Sigmoid colon (tissue), 6 donors: ENCODE measurements at regions not wholly inside any gene's neighbourhood (a gene's known extent, or its start where the extent isn't known, plus 50 kb on each side); places are given as distances from the start of the nearest gene placed in this dataset.

Experiments
- DNase-seq: peaks from one replicate; pipeline ENCODE4 v3.0.0-alpha.2; 2019
- H3K27ac ChIP-seq, 4 donors: fragments of 200-600 bp; sonication (generic); one replicate each; pipeline ENCODE4 v1.5.1; 2016 to 2019; ENCODE audit warnings: mild to moderate bottlenecking in 1 of 4
- H3K27me3 ChIP-seq, 3 donors: fragments of 200-600 bp; sonication (generic); one replicate each; pipeline ENCODE4 v1.5.1; 2019; ENCODE audit warnings: mild to moderate bottlenecking in 1 of 3
- H3K36me3 ChIP-seq, 4 donors: fragments of 200-600 bp; sonication (generic); one replicate each; pipeline ENCODE4 v1.5.1; 2016 to 2019
- H3K4me1 ChIP-seq, 4 donors: fragments of 200-600 bp; sonication (generic); one replicate each; pipeline ENCODE4 v1.5.1; 2017 to 2019
- H3K4me3 ChIP-seq, 4 donors: fragments of 200-600 bp; sonication (generic); one replicate each; pipeline ENCODE4 v1.5.1; 2017 to 2019; ENCODE audit warnings: mild to moderate bottlenecking in 2 of 4, moderate library complexity in 1 of 4
- H3K9me3 ChIP-seq, 4 donors: fragments of 200-600 bp in 3 of 4; sonication (generic) in 3 of 4; one replicate each; pipeline versions ENCODE4 v1.5.1 to v1.6.1; 2013 to 2019
- EP300 ChIP-seq, 4 donors: sonication (generic); formaldehyde crosslinking; IDR thresholded peaks; one replicate each; pipeline ENCODE4 v1.6.1; 2017; ENCODE audit warnings: antibody characterized with exemption in 4 of 4
- POLR2A ChIP-seq, 2 donors: fragments of 450-650 bp; IDR thresholded peaks; one replicate each; pipeline ENCODE4 v1.6.1; 2016; ENCODE audit warnings: antibody characterized with exemption in 2 of 2, mild to moderate bottlenecking in 2 of 2, moderate library complexity in 2 of 2
- POLR2AphosphoS5 ChIP-seq, 4 donors: sonication (generic); formaldehyde crosslinking; IDR thresholded peaks; one replicate each; pipeline ENCODE4 v1.6.1; 2017; ENCODE audit warnings: antibody characterized with exemption in 4 of 4
- WGBS, 2 donors: extraction: QIAGEN DNeasy Blood & Tissue Kit; methylation state at CpG; one replicate each; pipeline ENCODE4 v1.1.7; 2013; 5-methylcytosine and 5-hydroxymethylcytosine counted together
- intact Hi-C: fragments of 100-400 bp; cut with DNase I; formaldehyde crosslinking; loops from one replicate; pipeline ENCODE4 v1.15.1; 2023
- TF ChIP-seq, protein P1 (sequence below), 4 experiments: fragments of 450-650 bp in 3 of 4; fragments of 200-600 bp in 1 of 4; IDR thresholded peaks; one replicate each; pipeline ENCODE4 v1.5.1; 2016 to 2019; ENCODE audit warnings: antibody characterized with exemption in 4 of 4, mild to moderate bottlenecking in 3 of 4, moderate library complexity in 2 of 4
- donor health status: healthy with polysubstance abuse.
- donor health status: healthy.

DNA sequence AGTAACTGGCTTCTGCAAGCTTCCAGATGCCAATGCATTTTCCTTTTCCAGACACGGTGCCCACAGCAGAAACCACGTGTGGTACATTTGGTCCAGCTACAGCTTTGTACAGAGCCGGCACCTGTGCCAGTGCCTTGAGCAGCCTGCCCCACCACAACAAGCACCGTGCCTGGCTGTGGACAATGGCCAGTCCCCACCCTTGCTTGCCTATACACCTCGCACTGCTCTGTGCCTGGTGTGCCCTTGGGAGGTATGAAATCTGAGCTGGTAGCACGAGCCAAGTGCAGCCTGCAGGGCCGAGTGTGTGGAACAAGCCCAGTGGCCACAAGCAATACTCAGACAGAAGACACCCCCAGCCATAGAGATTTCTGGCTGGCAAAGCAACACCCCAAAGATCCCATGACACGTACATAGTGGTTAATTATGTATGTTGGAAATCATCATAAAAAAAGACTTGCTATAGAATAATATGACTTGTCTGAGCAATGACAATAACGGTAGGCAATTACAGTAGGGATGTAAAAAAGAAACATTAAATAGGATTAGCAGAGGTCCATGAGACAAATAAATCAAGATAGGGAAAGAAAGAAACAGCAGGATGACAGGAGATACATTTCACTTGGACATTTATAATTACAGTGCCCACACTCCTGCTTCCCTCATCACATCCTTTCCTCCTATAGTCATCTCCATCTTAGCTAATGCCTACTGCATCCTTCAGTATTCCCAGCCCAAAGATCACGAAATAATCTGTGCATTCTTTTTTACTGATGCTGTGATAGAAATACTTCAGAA, 1399.5 kb downstream of the PCDH9 start:
- TF ChIP-seq POLR2A (IDR thresholded peaks at IDR 0.05) (no peak), POLR2AphosphoS5 (IDR thresholded peaks at IDR 0.05) (no peak), EP300 (IDR thresholded peaks at IDR 0.05) (no peak)
- TF ChIP-seq, protein P1, sequence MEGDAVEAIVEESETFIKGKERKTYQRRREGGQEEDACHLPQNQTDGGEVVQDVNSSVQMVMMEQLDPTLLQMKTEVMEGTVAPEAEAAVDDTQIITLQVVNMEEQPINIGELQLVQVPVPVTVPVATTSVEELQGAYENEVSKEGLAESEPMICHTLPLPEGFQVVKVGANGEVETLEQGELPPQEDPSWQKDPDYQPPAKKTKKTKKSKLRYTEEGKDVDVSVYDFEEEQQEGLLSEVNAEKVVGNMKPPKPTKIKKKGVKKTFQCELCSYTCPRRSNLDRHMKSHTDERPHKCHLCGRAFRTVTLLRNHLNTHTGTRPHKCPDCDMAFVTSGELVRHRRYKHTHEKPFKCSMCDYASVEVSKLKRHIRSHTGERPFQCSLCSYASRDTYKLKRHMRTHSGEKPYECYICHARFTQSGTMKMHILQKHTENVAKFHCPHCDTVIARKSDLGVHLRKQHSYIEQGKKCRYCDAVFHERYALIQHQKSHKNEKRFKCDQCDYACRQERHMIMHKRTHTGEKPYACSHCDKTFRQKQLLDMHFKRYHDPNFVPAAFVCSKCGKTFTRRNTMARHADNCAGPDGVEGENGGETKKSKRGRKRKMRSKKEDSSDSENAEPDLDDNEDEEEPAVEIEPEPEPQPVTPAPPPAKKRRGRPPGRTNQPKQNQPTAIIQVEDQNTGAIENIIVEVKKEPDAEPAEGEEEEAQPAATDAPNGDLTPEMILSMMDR (IDR thresholded peaks at IDR 0.05) = no peak
- intact Hi-C loops = no loop called here

GRCh38 chr13:65829241-65830008, 1400.7 kb downstream of the PCDH9 start:
- no peaks in the 10 kb centered on the region for H3K27me3 ChIP-seq
- WGBS, 2 donors = 88 to 92% methylated on average over 16 of the region's 16 CpGs
- intact Hi-C loops = no loop called here
- no peak overlapping the region for H3K27ac ChIP-seq
- TF ChIP-seq, protein P1 (IDR thresholded peaks at IDR 0.05) = no peak
- TF ChIP-seq POLR2AphosphoS5 (IDR thresholded peaks at IDR 0.05) (no peak), EP300 (IDR thresholded peaks at IDR 0.05) (no peak), POLR2A (IDR thresholded peaks at IDR 0.05) (no peak)
- H3K4me3 ChIP-seq = no peak overlapping the region
- no peaks in the 10 kb centered on the region for H3K9me3 ChIP-seq
- no peak for DNase-seq
- no peaks in the 10 kb centered on the region for H3K36me3 ChIP-seq
- no peaks in the 10 kb centered on the region for H3K4me1 ChIP-seq

More for the DNA sequence above, 1399.5 kb downstream of the PCDH9 start:
- DNase-seq = no peak
- no peaks in the 10 kb centered on the region for H3K9me3 ChIP-seq
- no peaks in the 10 kb centered on the region for H3K36me3 ChIP-seq
- H3K4me1 ChIP-seq = no peaks in the 10 kb centered on the region
- no peaks in the 10 kb centered on the region for H3K27me3 ChIP-seq
- H3K27ac ChIP-seq = no peak overlapping the region
- H3K4me3 ChIP-seq = no peak overlapping the region
- 73 to 89% methylated on average over 10 of the region's 10 CpGs for WGBS, 2 donors

DNA sequence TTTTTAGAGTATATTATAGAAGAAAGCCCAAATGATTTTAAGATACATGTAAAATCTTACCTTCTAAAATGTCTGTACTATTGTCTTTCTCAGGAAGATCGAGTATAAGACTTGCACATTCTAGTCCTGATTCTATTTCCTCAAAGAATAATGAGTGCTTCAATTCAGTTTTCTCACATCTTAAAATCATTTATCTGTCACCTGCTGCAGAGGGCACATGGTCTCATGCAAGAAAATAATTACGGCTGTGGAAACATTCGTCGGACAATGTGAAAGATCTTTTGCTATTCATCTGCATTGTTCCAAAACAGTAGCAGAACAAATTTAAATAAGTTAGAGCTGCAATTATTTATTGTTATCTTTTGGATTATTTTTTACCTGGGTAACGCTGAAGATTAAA, 1403.5 kb downstream of the PCDH9 start:
- DNase-seq = no peak
- intact Hi-C loops = no loop called here
- 72 to 83% methylated on average over 5 of the region's 5 CpGs for WGBS, 2 donors
- Histone ChIP-seq H3K36me3 (no peaks in the 10 kb centered on the region), H3K9me3 (no peaks in the 10 kb centered on the region), H3K27me3 (no peaks in the 10 kb centered on the region), H3K27ac (no peak overlapping the region), H3K4me1 (no peaks in the 10 kb centered on the region), H3K4me3 (no peak overlapping the region)
- TF ChIP-seq EP300 (IDR thresholded peaks at IDR 0.05) (no peak), POLR2A (IDR thresholded peaks at IDR 0.05) (no peak), POLR2AphosphoS5 (IDR thresholded peaks at IDR 0.05) (no peak)
- TF ChIP-seq, protein P1 (IDR thresholded peaks at IDR 0.05) = no peak

DNA sequence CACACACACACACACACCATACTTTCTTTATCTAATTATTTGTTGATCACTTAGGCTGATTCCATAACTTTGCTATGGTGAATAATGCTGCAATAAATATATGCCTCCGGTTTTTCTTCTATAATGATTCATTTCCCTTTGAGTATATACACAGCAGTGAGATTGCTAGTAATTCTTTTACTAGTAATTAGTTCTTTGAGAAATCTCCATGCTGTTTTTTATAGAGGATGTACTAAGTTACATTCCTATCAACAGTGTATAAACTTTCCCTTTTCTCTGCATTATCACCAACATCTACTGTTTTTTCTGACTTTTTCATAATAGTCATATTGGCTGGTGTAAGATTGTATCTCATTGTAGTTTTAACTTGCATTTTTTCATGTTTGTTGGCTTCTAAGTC, 1405.1 kb downstream of the PCDH9 start:
- H3K36me3 ChIP-seq = no peaks in the 10 kb centered on the region
- H3K4me1 ChIP-seq = no peaks in the 10 kb centered on the region
- H3K27me3 ChIP-seq = no peaks in the 10 kb centered on the region
- no peak for DNase-seq
- 56 to 76% methylated on average over 1 of the region's 1 CpG for WGBS, 2 donors
- H3K27ac ChIP-seq = no peak overlapping the region
- H3K9me3 ChIP-seq = no peaks in the 10 kb centered on the region
- intact Hi-C loops = no loop called here
- H3K4me3 ChIP-seq = no peak overlapping the region
- TF ChIP-seq, protein P1 (IDR thresholded peaks at IDR 0.05) = no peak
- TF ChIP-seq POLR2AphosphoS5 (IDR thresholded peaks at IDR 0.05) (no peak), POLR2A (IDR thresholded peaks at IDR 0.05) (no peak), EP300 (IDR thresholded peaks at IDR 0.05) (no peak)
